ENCODE measurements at regions not wholly inside any gene's neighbourhood (a gene's known extent, or its start where the extent isn't known, plus 50 kb on each side); places are given as distances from the start of the nearest gene placed in this dataset.

DNA sequence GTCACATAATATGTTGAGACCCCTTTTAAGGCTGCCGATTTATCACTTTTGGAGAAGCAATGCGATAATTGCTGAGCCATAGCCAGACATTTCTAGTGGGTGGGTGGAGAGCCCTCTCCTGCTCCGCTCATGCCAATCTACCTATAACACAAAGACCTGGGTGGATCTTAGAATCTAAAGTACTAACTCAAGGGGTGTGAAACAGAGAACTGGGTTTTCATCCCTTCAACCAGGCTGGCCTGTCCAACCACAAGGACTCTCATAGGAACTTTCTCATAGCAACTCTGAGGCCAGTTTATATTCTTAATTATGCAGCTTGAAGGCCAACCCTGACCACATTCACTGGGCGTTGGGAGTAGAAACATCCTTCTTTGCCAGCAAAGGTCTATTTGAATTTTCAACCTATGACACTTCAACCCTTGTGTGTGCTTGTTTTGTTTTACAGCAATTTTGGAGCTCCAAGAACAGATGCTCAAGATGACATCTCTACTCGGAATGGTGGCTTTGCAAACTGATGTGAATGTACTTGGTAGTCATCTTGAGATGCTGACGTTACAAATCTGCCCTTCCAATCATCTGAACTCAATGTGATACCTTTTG is 1198.2 kb upstream of the AUTS2 start:
- H3K36me3 ChIP-seq: no peaks in the 10 kb centered on the region
- DNase-seq: no peak
- no peaks in the 10 kb centered on the region for H3K27me3 ChIP-seq
- TF ChIP-seq, protein P1, sequence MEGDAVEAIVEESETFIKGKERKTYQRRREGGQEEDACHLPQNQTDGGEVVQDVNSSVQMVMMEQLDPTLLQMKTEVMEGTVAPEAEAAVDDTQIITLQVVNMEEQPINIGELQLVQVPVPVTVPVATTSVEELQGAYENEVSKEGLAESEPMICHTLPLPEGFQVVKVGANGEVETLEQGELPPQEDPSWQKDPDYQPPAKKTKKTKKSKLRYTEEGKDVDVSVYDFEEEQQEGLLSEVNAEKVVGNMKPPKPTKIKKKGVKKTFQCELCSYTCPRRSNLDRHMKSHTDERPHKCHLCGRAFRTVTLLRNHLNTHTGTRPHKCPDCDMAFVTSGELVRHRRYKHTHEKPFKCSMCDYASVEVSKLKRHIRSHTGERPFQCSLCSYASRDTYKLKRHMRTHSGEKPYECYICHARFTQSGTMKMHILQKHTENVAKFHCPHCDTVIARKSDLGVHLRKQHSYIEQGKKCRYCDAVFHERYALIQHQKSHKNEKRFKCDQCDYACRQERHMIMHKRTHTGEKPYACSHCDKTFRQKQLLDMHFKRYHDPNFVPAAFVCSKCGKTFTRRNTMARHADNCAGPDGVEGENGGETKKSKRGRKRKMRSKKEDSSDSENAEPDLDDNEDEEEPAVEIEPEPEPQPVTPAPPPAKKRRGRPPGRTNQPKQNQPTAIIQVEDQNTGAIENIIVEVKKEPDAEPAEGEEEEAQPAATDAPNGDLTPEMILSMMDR (IDR thresholded peaks at IDR 0.05; ENCODE audit: low read depth, low read length): no peak
- no peaks in the 10 kb centered on the region for H3K9me3 ChIP-seq
- H3K4me3 ChIP-seq (ENCODE audit: low read depth, low read length): no peak overlapping the region
- H3K4me1 ChIP-seq: no peaks in the 10 kb centered on the region

- DNase-seq: no peak
- TF ChIP-seq, protein P1 (IDR thresholded peaks at IDR 0.05; ENCODE audit: low read depth, low read length): no peak
- no peak overlapping the region for H3K4me3 ChIP-seq (ENCODE audit: low read depth, low read length)
- H3K27me3 ChIP-seq: no peaks in the 10 kb centered on the region
- no peaks in the 10 kb centered on the region for H3K9me3 ChIP-seq
- H3K4me1 ChIP-seq: no peaks in the 10 kb centered on the region
- no peaks in the 10 kb centered on the region for H3K36me3 ChIP-seq
Observed at GRCh38 chr7:68400783-68401182, 1197.5 kb upstream of the AUTS2 start.

DNA sequence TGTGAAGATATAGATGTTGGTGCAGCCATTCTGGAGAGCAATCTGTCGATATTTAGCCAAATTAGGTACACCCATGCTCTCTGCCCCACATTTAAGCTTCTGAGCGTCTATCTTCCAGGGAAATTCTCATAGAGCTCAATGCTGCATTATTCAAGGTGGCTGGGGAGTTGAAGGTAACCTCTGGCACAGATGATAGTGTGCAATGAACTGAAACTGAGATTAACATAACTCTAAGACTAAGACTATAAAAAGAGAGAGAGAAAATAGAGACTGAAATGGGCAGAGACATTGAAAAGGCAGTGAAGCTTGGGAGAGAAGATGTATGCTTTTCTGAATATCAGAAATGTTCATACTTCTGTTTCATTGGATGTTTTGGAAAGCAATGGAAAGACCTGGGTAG is 1197.0 kb upstream of the AUTS2 start:
- Histone ChIP-seq H3K27me3 (no peaks in the 10 kb centered on the region), H3K4me3 (ENCODE audit: low read depth, low read length) (no peak overlapping the region), H3K9me3 (no peaks in the 10 kb centered on the region), H3K4me1 (no peaks in the 10 kb centered on the region), H3K36me3 (no peaks in the 10 kb centered on the region)
- no peak for DNase-seq
- TF ChIP-seq, protein P1 (IDR thresholded peaks at IDR 0.05; ENCODE audit: low read depth, low read length): no peak

DNA sequence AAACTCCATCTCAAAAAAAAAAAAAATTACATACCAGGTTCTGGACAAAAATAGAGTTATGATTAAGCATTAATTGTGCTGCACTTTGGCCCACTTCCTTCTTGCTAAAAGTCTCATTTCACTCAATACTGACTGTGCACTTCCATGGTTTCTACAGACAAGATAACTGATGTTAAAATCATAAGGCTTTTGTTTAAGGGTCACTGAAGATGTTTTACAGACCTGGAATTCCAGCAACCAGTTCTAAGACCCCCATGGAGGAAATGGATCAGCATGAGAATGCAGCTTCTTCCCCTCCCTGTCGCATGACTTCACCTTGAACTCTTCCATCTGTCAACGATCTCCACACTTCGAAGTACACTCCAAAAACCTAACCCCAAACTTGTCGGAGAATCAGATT is 1191.8 kb upstream of the AUTS2 start:
- no peaks in the 10 kb centered on the region for H3K9me3 ChIP-seq
- H3K4me1 ChIP-seq: no peaks in the 10 kb centered on the region; the same call in 1 of the 2 replicates
- H3K36me3 ChIP-seq: no peaks in the 10 kb centered on the region
- no peak for DNase-seq
- H3K4me3 ChIP-seq (ENCODE audit: low read depth, low read length): no peak overlapping the region
- TF ChIP-seq, protein P1 (IDR thresholded peaks at IDR 0.05; ENCODE audit: low read depth, low read length): no peak
- H3K27me3 ChIP-seq: no peaks in the 10 kb centered on the region

GRCh38 chr7:68407460-68407859 is 1190.8 kb upstream of the AUTS2 start:
- Histone ChIP-seq H3K4me3 (ENCODE audit: low read depth, low read length) (no peak overlapping the region), H3K9me3 (no peaks in the 10 kb centered on the region), H3K36me3 (no peaks in the 10 kb centered on the region), H3K27me3 (no peaks in the 10 kb centered on the region), H3K4me1 (no peaks in the 10 kb centered on the region; the same call in 1 of the 2 replicates)
- DNase-seq: no peak
- TF ChIP-seq, protein P1 (IDR thresholded peaks at IDR 0.05; ENCODE audit: low read depth, low read length): no peak

DNA sequence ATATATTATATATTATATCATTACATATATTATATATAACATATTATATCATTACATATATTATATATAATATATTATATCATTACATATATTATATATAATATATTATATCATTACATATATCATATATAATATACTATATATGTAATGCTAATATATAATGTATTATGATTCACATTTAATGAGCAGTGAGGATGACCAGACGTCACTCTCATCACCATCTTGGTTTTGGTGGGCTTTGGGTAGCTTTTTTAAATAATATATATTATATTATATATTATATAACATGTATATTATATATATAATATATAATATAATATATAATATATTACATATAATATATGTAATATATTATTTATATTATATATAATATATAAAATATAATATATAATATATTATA is 1189.4 kb upstream of the AUTS2 start:
- no peaks in the 10 kb centered on the region for H3K9me3 ChIP-seq
- TF ChIP-seq, protein P1 (IDR thresholded peaks at IDR 0.05; ENCODE audit: low read depth, low read length): no peak
- H3K27me3 ChIP-seq: no peaks in the 10 kb centered on the region
- H3K4me1 ChIP-seq: no peaks in the 10 kb centered on the region; the same call in 1 of the 2 replicates
- no peak overlapping the region for H3K4me3 ChIP-seq (ENCODE audit: low read depth, low read length)
- H3K36me3 ChIP-seq: no peaks in the 10 kb centered on the region
- DNase-seq: no peak
